Endothelial cell of umbilical vein (primary cell): ENCODE measurements at regions not wholly inside any gene's neighbourhood (a gene's known extent, or its start where the extent isn't known, plus 50 kb on each side); places are given as distances from the start of the nearest gene placed in this dataset.

Experiments
- BruUV-seq: library from RNA; stranded (reverse); fragments of 400-500 nt; replicated peaks from 2 replicates; lab custom pipeline; 2021; lab: Mats Ljungman, UMichigan
- CTCF ChIA-PET: fragments of 300-600, 350-600 bp; sonication (Branson Sonifier 250); formaldehyde crosslinking; loops from one replicate; lab custom pipeline; 2021; ENCODE audit warnings: antibody characterized with exemption, inconsistent platforms; lab: Charles Lee
- POLR2A ChIA-PET: fragments of 300-600, 350-600 bp; sonication (Branson Sonifier 250); formaldehyde crosslinking; loops from one replicate; lab custom pipeline; 2021; ENCODE audit warnings: antibody characterized with exemption, inconsistent platforms; lab: Charles Lee
- DNase-seq: peaks from one replicate; pipeline ENCODE4 v3.0.0-alpha.2; 2011; ENCODE audit warnings: low read depth, low spot score
- FAIRE-seq: peaks from 2 replicates; lab custom pipeline; 2011; peaks lifted over from hg19 to GRCh38; lab: Jason Lieb, UNC
- H2AFZ ChIP-seq: 2 replicates; pipeline ENCODE4 v1.6.0; 2012; ENCODE audit warnings: low read depth, low read length, control low read depth, inconsistent platforms
- H3K27ac ChIP-seq: 2 replicates; pipeline ENCODE4 v1.5.1; 2011; ENCODE audit warnings: low read depth, mild to moderate bottlenecking, control low read depth, low read length, moderate library complexity; ENCODE audit not compliant: insufficient read depth
- H3K27me3 ChIP-seq, 2 experiments: 2 replicates each; pipeline versions ENCODE4 v1.6.0 to v1.6.1; 2011; ENCODE audit warnings: low read length in 2 of 2, mixed read lengths in 1 of 2; ENCODE audit not compliant: control insufficient read depth in 2 of 2, insufficient read depth in 2 of 2
- H3K36me3 ChIP-seq, 2 experiments: 2 replicates in 1 of 2; 3 replicates in 1 of 2; pipeline ENCODE4 v1.5.1; 2011; ENCODE audit warnings: low read length in 2 of 2, mild to moderate bottlenecking in 1 of 2, moderate library complexity in 1 of 2; ENCODE audit not compliant: control insufficient read depth in 2 of 2, insufficient read depth in 2 of 2; ENCODE audit errors: extremely low read depth in 1 of 2
- H3K4me1 ChIP-seq: 3 replicates; pipeline ENCODE4 v1.5.1; 2011; ENCODE audit warnings: mild to moderate bottlenecking, low read length; ENCODE audit not compliant: control insufficient read depth, insufficient read depth; ENCODE audit errors: extremely low read depth
- H3K4me2 ChIP-seq: 2 replicates; pipeline ENCODE4 v1.6.1; 2011; ENCODE audit warnings: low read length, control low read depth, mixed read lengths; ENCODE audit not compliant: insufficient read depth
- H3K4me3 ChIP-seq, 3 experiments: fragments of 200-600 bp in 1 of 3; sonication (generic), shearing (Covaris generic) in 1 of 3; replicated peaks in 1 of 3; 2 replicates each; pipeline ENCODE4 v1.5.1; 2011 to 2016; ENCODE audit warnings: control low read depth in 3 of 3, low read length in 3 of 3, mild to moderate bottlenecking in 2 of 3, inconsistent platforms in 1 of 3, low read depth in 1 of 3, moderate library complexity in 1 of 3; ENCODE audit not compliant: insufficient read depth in 1 of 3
- H3K79me2 ChIP-seq: 2 replicates; pipeline ENCODE4 v1.6.0; 2012; ENCODE audit warnings: low read length, inconsistent platforms; ENCODE audit not compliant: control insufficient read depth, insufficient read depth
- H3K9ac ChIP-seq: replicated peaks from 2 replicates; pipeline ENCODE3; 2011; ENCODE audit warnings: low read length, control low read depth; ENCODE audit not compliant: insufficient read depth; ENCODE audit errors: extremely low read depth
- H3K9me1 ChIP-seq: replicated peaks from 3 replicates; pipeline ENCODE4 v1.6.0; 2011; ENCODE audit warnings: mild to moderate bottlenecking, low read length; ENCODE audit not compliant: control insufficient read depth, insufficient read depth; ENCODE audit errors: extremely low read depth
- H3K9me3 ChIP-seq: replicated peaks from 2 replicates; pipeline ENCODE4 v1.5.1; 2012; ENCODE audit warnings: low read length, inconsistent platforms; ENCODE audit not compliant: control insufficient read depth, insufficient read depth
- H4K20me1 ChIP-seq: replicated peaks from 2 replicates; pipeline ENCODE3; 2011; ENCODE audit warnings: mild to moderate bottlenecking, low read length; ENCODE audit not compliant: control insufficient read depth, insufficient read depth; ENCODE audit errors: extremely low read depth
- CTCF ChIP-seq, 2 donors: IDR thresholded peaks; 1 replicate in 1 of 2; 2 replicates in 1 of 2; pipeline ENCODE4 v1.5.1; 2011; ENCODE audit warnings: low read length in 2 of 2, mild to moderate bottlenecking in 2 of 2, moderate library complexity in 2 of 2, control low read depth in 1 of 2, inconsistent platforms in 1 of 2, low read depth in 1 of 2; ENCODE audit not compliant: insufficient read depth in 1 of 2; ENCODE audit errors: extremely low read depth in 1 of 2
- EZH2 ChIP-seq: IDR thresholded peaks from 2 replicates; pipeline ENCODE4 v1.6.1; 2012; ENCODE audit warnings: borderline replicate concordance, low read depth, mild to moderate bottlenecking, moderate library complexity, low read length, inconsistent platforms; ENCODE audit not compliant: severe bottlenecking
- FOS ChIP-seq: IDR thresholded peaks from 2 replicates; pipeline ENCODE4 v1.6.1; 2011; ENCODE audit warnings: mild to moderate bottlenecking, low read length, moderate library complexity, borderline replicate concordance; ENCODE audit not compliant: insufficient read depth
- GATA2 ChIP-seq: IDR thresholded peaks from 2 replicates; pipeline ENCODE4 v1.7.0; 2011; ENCODE audit warnings: low read depth, mild to moderate bottlenecking, moderate library complexity, mixed read lengths, low read length; ENCODE audit not compliant: insufficient read length, insufficient read depth
- JUN ChIP-seq: IDR thresholded peaks from 2 replicates; pipeline ENCODE4 v1.6.1; 2011; ENCODE audit warnings: borderline replicate concordance, low read depth; ENCODE audit not compliant: insufficient read length, insufficient read depth
- MYC ChIP-seq: IDR thresholded peaks from one replicate; pipeline ENCODE4 v1.6.1; 2011; ENCODE audit warnings: mild to moderate bottlenecking, low read depth, low read length
- POLR2A ChIP-seq: IDR thresholded peaks from 2 replicates; pipeline ENCODE4 v1.6.1; 2012; ENCODE audit warnings: low read depth, mild to moderate bottlenecking, control low read depth, low read length
- POLR2AphosphoS5 ChIP-seq: IDR thresholded peaks from 2 replicates; pipeline ENCODE4 v1.6.1; 2012; ENCODE audit warnings: low read depth, mild to moderate bottlenecking, control low read depth, low read length, moderate library complexity; ENCODE audit not compliant: insufficient read depth
- dilution Hi-C: fragments of 300-500 bp; cut with MboI; formaldehyde crosslinking; loops from one replicate; pipeline ENCODE4 v1.15.0; 2019; ENCODE audit warnings: low sequenced_read_pairs; ENCODE audit not compliant: extremely low pct_ligation_motif_present
- intact Hi-C: fragments of 100-400 bp; cut with micrococcal nuclease; formaldehyde crosslinking; loops from one replicate; pipeline ENCODE4 v1.10.0; 2022

GRCh38 chrX:104432321-104432720 is 133.7 kb upstream of the IL1RAPL2 start:
- dilution Hi-C loops, result no loop called here

More at GRCh38 chrX:104432321-104432720, 133.7 kb upstream of the IL1RAPL2 start:
- POLR2A ChIA-PET, result no interaction called here
- Histone ChIP-seq H3K9me1 (no peaks in the 10 kb centered on the region), H3K27me3 (no peaks in the 10 kb centered on the region), H4K20me1 (no peaks in the 10 kb centered on the region), H3K79me2 (no peaks in the 10 kb centered on the region), H3K4me2 (no peak overlapping the region), H3K36me3 (no peaks in the 10 kb centered on the region), H3K27ac (no peak overlapping the region), H3K4me1 (no peaks in the 10 kb centered on the region), H3K9me3 (no peaks in the 10 kb centered on the region), H2AFZ (no peak overlapping the region), H3K4me3 (no peak overlapping the region), H3K9ac (no peak overlapping the region)
- no peak for FAIRE-seq
- intact Hi-C loops, result no loop called here
- DNase-seq, result no peak
- BruUV-seq, result no TSS peak
- CTCF ChIA-PET, result no interaction called here
- no peak for TF ChIP-seq JUN
- no peak for TF ChIP-seq CTCF (IDR thresholded peaks at IDR 0.05; ENCODE audit: extremely low read depth in 1 of 2, insufficient read depth in 1 of 2, low read depth in 1 of 2, low read length in 2 of 2)
- TF ChIP-seq EZH2, result no peak
- TF ChIP-seq GATA2, result no peak
- no peak for TF ChIP-seq POLR2A
- no peak for TF ChIP-seq FOS
- TF ChIP-seq POLR2AphosphoS5, result no peak
- TF ChIP-seq MYC, result no peak
